Brain microvascular endothelial cell (primary cell): ENCODE measurements at regions not wholly inside any gene's neighbourhood (a gene's known extent, or its start where the extent isn't known, plus 50 kb on each side); places are given as distances from the start of the nearest gene placed in this dataset.

Source experiments
- DNase-seq: peaks from one replicate; pipeline ENCODE4 v3.0.0-alpha.2; 2020
- H3K27ac ChIP-seq: fragments of 250-450 bp; sonication (Bioruptor Pico); 2 replicates; pipeline ENCODE4 v1.5.1; 2020; ENCODE audit warnings: mild to moderate bottlenecking, moderate library complexity
- H3K27me3 ChIP-seq: fragments of 250-450 bp; sonication (Bioruptor Pico); replicated peaks from 2 replicates; pipeline ENCODE4 v1.5.1; 2020; ENCODE audit warnings: mild to moderate bottlenecking
- H3K36me3 ChIP-seq: fragments of 250-450 bp; sonication (Bioruptor Pico); replicated peaks from 2 replicates; pipeline ENCODE4 v1.5.1; 2020; ENCODE audit warnings: mild to moderate bottlenecking
- H3K4me3 ChIP-seq: 2 replicates; pipeline ENCODE4 v1.5.1; 2011; ENCODE audit warnings: low read depth, mild to moderate bottlenecking, control low read depth, low read length, moderate library complexity
- in situ Hi-C: cut with HindIII; loops from 2 replicates; pipeline ENCODE4 v1.10.0; 2017; ENCODE audit warnings: low sequenced_read_pairs, low pct_ligation_motif_present
- TF ChIP-seq, protein P1 (sequence below): IDR thresholded peaks from 2 replicates; pipeline ENCODE4 v1.5.1; 2011; ENCODE audit warnings: low read depth, mild to moderate bottlenecking, moderate library complexity, low read length, control low read depth, inconsistent platforms; ENCODE audit errors: missing control alignments

DNA sequence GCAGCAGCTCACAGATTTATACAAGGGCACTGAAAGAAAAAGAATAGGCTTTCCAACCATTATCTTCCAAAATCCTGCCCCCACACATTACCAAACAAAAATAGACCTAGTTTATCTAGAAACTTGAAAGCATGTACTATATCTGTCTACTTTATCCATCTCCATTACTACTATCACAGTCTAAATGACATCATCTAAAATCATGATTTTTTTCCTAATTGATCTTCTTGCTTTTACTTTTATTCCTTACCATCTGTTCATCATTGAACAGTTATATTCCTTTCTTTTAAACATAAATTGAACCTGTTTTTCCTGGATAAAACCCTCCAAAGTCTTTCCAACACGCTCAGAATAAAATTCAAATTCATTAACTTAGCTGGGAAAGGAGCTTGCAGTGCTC is 414.7 kb downstream of the KCTD12 start:
- TF ChIP-seq, protein P1, sequence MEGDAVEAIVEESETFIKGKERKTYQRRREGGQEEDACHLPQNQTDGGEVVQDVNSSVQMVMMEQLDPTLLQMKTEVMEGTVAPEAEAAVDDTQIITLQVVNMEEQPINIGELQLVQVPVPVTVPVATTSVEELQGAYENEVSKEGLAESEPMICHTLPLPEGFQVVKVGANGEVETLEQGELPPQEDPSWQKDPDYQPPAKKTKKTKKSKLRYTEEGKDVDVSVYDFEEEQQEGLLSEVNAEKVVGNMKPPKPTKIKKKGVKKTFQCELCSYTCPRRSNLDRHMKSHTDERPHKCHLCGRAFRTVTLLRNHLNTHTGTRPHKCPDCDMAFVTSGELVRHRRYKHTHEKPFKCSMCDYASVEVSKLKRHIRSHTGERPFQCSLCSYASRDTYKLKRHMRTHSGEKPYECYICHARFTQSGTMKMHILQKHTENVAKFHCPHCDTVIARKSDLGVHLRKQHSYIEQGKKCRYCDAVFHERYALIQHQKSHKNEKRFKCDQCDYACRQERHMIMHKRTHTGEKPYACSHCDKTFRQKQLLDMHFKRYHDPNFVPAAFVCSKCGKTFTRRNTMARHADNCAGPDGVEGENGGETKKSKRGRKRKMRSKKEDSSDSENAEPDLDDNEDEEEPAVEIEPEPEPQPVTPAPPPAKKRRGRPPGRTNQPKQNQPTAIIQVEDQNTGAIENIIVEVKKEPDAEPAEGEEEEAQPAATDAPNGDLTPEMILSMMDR, result no peak
- no peak for DNase-seq

GRCh38 chr13:76470991-76471390 is 415.2 kb downstream of the KCTD12 start:
- H3K36me3 ChIP-seq, result no peaks in the 10 kb centered on the region

More for the DNA sequence above, 414.7 kb downstream of the KCTD12 start:
- in situ Hi-C loops, result loop anchor here (25.0 kb wide), 1 partner anchor 584 kb away; no protein-coding TSS in a partner anchor
- Histone ChIP-seq H3K36me3 (no peaks in the 10 kb centered on the region), H3K27me3 (no peaks in the 10 kb centered on the region), H3K4me3 (no peak overlapping the region), H3K27ac (no peak overlapping the region)

GRCh38 chr13:76466043-76466442 is 420.2 kb downstream of the KCTD12 start:
- Histone ChIP-seq H3K27me3 (no peaks in the 10 kb centered on the region), H3K27ac (no peak overlapping the region), H3K4me3 (no peak overlapping the region), H3K36me3 (no peaks in the 10 kb centered on the region)
- TF ChIP-seq, protein P1, result no peak
- no peak for DNase-seq
- in situ Hi-C loops, result loop anchor here (25.0 kb wide), 1 partner anchor 579 kb away; no protein-coding TSS in a partner anchor

More at GRCh38 chr13:76470991-76471390, 415.2 kb downstream of the KCTD12 start:
- DNase-seq, result no peak
- Histone ChIP-seq H3K4me3 (no peak overlapping the region), H3K27ac (no peak overlapping the region), H3K27me3 (no peaks in the 10 kb centered on the region)
- in situ Hi-C loops, result loop anchor here (25.0 kb wide), 1 partner anchor 584 kb away; no protein-coding TSS in a partner anchor
- TF ChIP-seq, protein P1, result no peak

DNA sequence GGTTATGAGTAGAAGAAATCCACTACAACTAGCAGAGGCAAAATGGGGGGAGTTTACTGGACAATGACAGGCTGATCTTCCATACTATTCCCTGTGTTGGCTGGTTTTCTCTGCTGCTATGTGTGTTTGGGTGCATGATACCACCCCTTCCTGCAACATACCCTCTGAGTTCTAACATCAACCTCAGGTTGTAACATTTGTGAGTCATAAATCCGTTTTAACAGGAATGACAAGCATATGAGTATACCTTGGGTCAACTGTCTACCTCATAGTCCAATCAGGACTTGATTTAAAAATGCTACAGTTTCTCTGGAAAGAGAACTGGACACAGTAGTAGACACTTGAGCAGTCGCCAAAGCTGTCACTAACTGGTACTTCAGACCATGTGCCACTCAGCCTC is 422.9 kb downstream of the KCTD12 start:
- TF ChIP-seq, protein P1, result no peak
- Histone ChIP-seq H3K27ac (no peak overlapping the region), H3K27me3 (no peaks in the 10 kb centered on the region), H3K4me3 (no peak overlapping the region), H3K36me3 (no peaks in the 10 kb centered on the region)
- in situ Hi-C loops, result loop anchor here (25.0 kb wide), 1 partner anchor 576 kb away; no protein-coding TSS in a partner anchor
- DNase-seq, result no peak

DNA sequence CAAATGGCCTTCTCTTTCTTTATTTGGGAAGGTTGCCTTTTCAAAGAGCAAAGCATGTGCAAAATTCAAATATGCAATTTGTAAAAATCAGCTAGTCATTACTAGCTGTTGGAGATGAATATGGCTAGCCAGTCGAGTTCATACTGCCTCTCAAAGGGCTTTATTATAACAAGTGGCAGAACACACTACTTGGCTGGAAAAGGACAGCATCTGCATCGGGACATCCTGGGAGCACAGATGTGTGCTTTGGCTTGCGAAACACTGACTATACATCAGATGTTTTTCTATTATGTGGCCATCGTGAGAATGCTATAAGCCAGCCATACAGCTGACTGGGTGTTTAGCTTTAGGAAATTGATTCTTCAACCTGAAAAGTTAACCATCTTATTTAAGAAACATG is 424.2 kb downstream of the KCTD12 start:
- in situ Hi-C loops, result loop anchor here (25.0 kb wide), 1 partner anchor 575 kb away; no protein-coding TSS in a partner anchor

More for the DNA sequence above, 424.2 kb downstream of the KCTD12 start:
- Histone ChIP-seq H3K27ac (no peak overlapping the region), H3K36me3 (no peaks in the 10 kb centered on the region), H3K27me3 (no peaks in the 10 kb centered on the region), H3K4me3 (no peak overlapping the region)
- TF ChIP-seq, protein P1, result no peak
- DNase-seq, result no peak
